Fibroblast of pulmonary artery (primary cell): ENCODE measurements at regions not wholly inside any gene's neighbourhood (a gene's known extent, or its start where the extent isn't known, plus 50 kb on each side); places are given as distances from the start of the nearest gene placed in this dataset.

Source experiments
- DNase-seq: peaks from one replicate; pipeline ENCODE4 v3.0.0-alpha.2; 2010; ENCODE audit warnings: low read depth
- H3K4me3 ChIP-seq: replicated peaks from 2 replicates; pipeline ENCODE4 v1.5.1; 2011; ENCODE audit warnings: low read depth, mild to moderate bottlenecking, control low read depth, low read length, moderate library complexity
- TF ChIP-seq, protein P1 (sequence below): IDR thresholded peaks from 2 replicates; pipeline ENCODE4 v1.5.1; 2011; ENCODE audit warnings: mild to moderate bottlenecking, control low read depth, low read length, inconsistent platforms; ENCODE audit errors: missing control alignments

DNA sequence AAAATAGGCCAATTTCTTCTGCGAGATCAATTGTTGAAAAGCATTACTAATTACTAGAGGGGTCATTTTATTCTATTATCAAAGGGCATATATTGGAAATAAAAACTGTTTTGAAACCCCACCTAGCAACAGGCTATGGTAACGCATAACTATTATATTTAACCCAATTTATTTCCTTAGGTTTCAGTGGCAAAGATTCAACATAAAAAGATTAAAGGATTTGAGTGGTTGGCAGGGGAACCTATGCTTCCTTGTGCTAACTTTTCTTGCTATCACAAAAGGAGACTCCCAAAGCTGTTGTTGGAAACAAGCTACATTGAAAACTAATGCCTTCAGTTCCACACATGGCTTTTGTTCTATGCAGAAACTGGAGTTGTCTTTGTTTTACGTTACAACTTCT lies 166.9 kb upstream of the KLF3 start:
- TF ChIP-seq, protein P1, sequence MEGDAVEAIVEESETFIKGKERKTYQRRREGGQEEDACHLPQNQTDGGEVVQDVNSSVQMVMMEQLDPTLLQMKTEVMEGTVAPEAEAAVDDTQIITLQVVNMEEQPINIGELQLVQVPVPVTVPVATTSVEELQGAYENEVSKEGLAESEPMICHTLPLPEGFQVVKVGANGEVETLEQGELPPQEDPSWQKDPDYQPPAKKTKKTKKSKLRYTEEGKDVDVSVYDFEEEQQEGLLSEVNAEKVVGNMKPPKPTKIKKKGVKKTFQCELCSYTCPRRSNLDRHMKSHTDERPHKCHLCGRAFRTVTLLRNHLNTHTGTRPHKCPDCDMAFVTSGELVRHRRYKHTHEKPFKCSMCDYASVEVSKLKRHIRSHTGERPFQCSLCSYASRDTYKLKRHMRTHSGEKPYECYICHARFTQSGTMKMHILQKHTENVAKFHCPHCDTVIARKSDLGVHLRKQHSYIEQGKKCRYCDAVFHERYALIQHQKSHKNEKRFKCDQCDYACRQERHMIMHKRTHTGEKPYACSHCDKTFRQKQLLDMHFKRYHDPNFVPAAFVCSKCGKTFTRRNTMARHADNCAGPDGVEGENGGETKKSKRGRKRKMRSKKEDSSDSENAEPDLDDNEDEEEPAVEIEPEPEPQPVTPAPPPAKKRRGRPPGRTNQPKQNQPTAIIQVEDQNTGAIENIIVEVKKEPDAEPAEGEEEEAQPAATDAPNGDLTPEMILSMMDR: no peak
- DNase-seq: no peak
- H3K4me3 ChIP-seq: no peak overlapping the region

GRCh38 chr4:38499101-38499500 lies 164.9 kb upstream of the KLF3 start:
- TF ChIP-seq, protein P1: no peak
- no peak for DNase-seq
- H3K4me3 ChIP-seq: no peak overlapping the region

- no peak overlapping the region for H3K4me3 ChIP-seq
- no peak for DNase-seq
- TF ChIP-seq, protein P1: no peak
Measured at GRCh38 chr4:38500433-38500832, 163.6 kb upstream of the KLF3 start.

GRCh38 chr4:38501698-38502097 lies 162.3 kb upstream of the KLF3 start:
- H3K4me3 ChIP-seq: no peak overlapping the region
- TF ChIP-seq, protein P1: no peak
- no peak for DNase-seq

DNA sequence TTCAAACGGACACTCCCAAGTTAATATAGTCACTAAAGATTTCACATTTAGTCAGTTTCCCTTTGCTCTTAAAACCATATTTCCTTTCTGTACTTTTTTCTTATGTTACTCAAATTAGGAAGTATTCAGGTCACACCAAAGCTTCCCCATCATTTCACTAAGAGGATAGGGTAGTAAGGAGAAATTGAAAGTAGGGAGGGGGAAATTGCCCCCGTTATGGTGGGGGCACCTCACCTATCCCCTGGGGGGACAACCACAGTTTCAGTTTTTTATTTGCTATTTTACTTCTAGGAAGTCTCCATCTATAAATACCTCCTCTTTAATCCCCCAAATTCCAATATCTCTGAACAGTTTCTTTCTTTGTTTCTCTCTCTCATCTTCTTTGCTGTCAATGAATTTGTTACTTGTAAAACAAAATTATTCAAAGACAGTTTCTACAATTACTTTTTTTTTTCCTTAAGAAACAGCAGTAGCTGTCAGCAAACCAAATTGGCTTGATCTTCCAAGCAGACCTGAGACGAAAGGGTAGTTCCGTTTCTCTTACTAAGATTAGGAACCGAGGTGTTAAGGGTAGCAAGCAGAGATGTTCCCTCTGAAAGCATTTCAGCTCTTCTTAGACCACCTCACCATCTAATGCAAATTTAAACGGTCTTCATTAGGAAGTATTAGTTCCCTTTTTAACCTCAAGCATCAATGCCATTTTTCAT lies 160.2 kb upstream of the KLF3 start:
- no peak overlapping the region for H3K4me3 ChIP-seq
- TF ChIP-seq, protein P1: no peak
- DNase-seq: no peak

- TF ChIP-seq, protein P1: no peak
- no peak for DNase-seq
- H3K4me3 ChIP-seq: no peak overlapping the region
Measured at GRCh38 chr4:38504396-38504715, 159.6 kb upstream of the KLF3 start.

GRCh38 chr4:38509551-38509950 lies 154.4 kb upstream of the KLF3 start:
- H3K4me3 ChIP-seq: no peak overlapping the region
- TF ChIP-seq, protein P1: no peak
- DNase-seq: no peak
